ENCODE measurements at regions not wholly inside any gene's neighbourhood (a gene's known extent, or its start where the extent isn't known, plus 50 kb on each side); places are given as distances from the start of the nearest gene placed in this dataset.

DNA sequence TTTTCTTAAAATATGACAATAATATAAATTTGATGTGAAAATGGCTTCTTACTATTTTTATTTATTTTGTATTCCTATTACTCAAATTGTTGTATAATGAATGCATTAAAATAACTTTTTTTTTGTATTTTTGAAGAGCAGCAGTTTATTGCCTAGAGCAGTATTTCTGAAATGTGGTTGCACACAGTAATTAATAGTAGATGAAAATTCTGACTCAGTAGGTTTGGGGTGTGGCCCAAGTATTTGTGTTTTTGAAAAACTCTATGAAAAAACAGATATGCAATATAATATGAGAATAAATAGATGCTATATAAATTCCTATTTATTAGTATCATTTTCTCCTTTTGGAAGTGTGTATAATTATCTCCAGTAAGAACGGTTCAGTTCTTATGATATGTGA, 2225.3 kb upstream of the C9orf72 start:
- H3K9me3 Mint-ChIP-seq (ENCODE audit: unreplicated experiment), result no peaks in the 10 kb centered on the region
- TF ChIP-seq, protein P1, sequence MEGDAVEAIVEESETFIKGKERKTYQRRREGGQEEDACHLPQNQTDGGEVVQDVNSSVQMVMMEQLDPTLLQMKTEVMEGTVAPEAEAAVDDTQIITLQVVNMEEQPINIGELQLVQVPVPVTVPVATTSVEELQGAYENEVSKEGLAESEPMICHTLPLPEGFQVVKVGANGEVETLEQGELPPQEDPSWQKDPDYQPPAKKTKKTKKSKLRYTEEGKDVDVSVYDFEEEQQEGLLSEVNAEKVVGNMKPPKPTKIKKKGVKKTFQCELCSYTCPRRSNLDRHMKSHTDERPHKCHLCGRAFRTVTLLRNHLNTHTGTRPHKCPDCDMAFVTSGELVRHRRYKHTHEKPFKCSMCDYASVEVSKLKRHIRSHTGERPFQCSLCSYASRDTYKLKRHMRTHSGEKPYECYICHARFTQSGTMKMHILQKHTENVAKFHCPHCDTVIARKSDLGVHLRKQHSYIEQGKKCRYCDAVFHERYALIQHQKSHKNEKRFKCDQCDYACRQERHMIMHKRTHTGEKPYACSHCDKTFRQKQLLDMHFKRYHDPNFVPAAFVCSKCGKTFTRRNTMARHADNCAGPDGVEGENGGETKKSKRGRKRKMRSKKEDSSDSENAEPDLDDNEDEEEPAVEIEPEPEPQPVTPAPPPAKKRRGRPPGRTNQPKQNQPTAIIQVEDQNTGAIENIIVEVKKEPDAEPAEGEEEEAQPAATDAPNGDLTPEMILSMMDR (IDR thresholded peaks at IDR 0.05; ENCODE audit: partially characterized antibody, unreplicated experiment), result no peak
- H3K4me1 Mint-ChIP-seq (ENCODE audit: low read depth, unreplicated experiment), result peaks cover 2% of the 10 kb centered on the region
- no peaks in the 10 kb centered on the region for H3K27me3 Mint-ChIP-seq (ENCODE audit: unreplicated experiment)
- no peaks in the 10 kb centered on the region for H3K36me3 Mint-ChIP-seq (ENCODE audit: unreplicated experiment)
- no peak overlapping the region for H3K27ac Mint-ChIP-seq (ENCODE audit: unreplicated experiment)
- DNase-seq, result no peak
- no peak overlapping the region for H3K4me3 Mint-ChIP-seq (ENCODE audit: unreplicated experiment)

DNA sequence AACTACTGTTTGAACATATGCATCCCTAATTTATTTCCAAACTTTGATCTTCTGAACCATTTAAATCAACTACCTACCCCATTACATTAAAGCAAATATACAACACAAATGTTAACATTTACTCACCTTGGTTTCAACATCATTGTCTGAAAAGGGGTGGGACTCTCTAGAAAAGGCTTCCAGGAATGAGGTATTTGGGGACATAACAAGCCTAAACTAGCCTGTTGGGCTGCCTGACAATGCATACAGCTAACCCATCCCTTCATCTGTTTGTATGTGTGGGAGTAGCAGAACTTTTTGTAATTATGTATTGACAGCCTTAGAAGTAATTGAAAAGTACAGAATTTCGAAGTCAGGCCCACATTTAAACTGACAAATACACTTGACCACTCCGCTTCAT, 2225.9 kb upstream of the C9orf72 start:
- TF ChIP-seq, protein P1 (IDR thresholded peaks at IDR 0.05; ENCODE audit: partially characterized antibody, unreplicated experiment), result no peak

DNA sequence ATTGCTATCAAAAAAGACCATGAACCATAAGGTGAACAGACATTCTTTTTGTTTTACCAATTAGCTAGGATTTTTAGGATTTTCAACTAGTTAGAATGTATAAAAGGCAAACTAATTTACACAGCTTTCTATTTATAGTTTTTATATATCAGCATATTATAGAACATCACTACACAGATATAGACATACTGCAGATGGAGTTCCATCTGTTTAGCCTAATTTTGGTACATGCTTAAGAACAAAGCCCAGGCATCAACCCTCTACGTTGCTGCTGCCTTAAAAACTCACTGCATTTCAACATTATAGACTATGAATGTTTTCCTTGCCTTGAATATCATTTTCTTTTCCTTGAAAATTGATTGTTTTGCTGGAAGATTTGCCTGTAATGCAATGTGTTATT, 2227.5 kb upstream of the C9orf72 start:
- Mint-ChIP-seq H3K27ac (ENCODE audit: unreplicated experiment) (no peak overlapping the region), H3K27me3 (ENCODE audit: unreplicated experiment) (no peaks in the 10 kb centered on the region), H3K9me3 (ENCODE audit: unreplicated experiment) (no peaks in the 10 kb centered on the region), H3K36me3 (ENCODE audit: unreplicated experiment) (no peaks in the 10 kb centered on the region), H3K4me3 (ENCODE audit: unreplicated experiment) (no peak overlapping the region), H3K4me1 (ENCODE audit: low read depth, unreplicated experiment) (peaks cover 2% of the 10 kb centered on the region)
- TF ChIP-seq, protein P1 (IDR thresholded peaks at IDR 0.05; ENCODE audit: partially characterized antibody, unreplicated experiment), result no peak
- no peak for DNase-seq

More for the DNA sequence above, 2225.9 kb upstream of the C9orf72 start:
- peaks cover 2% of the 10 kb centered on the region for H3K4me1 Mint-ChIP-seq (ENCODE audit: low read depth, unreplicated experiment)
- no peaks in the 10 kb centered on the region for H3K9me3 Mint-ChIP-seq (ENCODE audit: unreplicated experiment)
- H3K36me3 Mint-ChIP-seq (ENCODE audit: unreplicated experiment), result no peaks in the 10 kb centered on the region
- H3K27me3 Mint-ChIP-seq (ENCODE audit: unreplicated experiment), result no peaks in the 10 kb centered on the region
- H3K27ac Mint-ChIP-seq (ENCODE audit: unreplicated experiment), result no peak overlapping the region
- H3K4me3 Mint-ChIP-seq (ENCODE audit: unreplicated experiment), result no peak overlapping the region
- no peak for DNase-seq

DNA sequence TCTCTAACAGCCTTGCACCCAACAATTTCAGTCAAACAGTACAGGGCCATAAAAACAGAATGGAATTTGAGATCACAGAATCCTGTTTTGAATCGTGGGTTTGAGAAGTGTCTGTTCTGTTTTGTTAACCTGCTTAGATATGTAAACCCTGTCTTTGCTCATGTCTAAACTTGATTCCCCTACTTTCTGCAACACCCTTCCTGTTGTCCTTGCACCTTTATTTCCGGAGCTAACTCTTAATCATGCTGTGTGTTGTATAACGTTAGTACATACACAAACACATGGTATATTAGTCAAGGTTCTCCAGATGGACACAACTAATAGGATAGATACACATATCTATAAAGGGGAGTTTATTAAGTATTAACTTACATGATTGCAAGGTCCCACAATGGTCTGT, 2229.2 kb upstream of the C9orf72 start:
- no peaks in the 10 kb centered on the region for H3K27me3 Mint-ChIP-seq (ENCODE audit: unreplicated experiment)
- H3K27ac Mint-ChIP-seq (ENCODE audit: unreplicated experiment), result no peak overlapping the region
- H3K36me3 Mint-ChIP-seq (ENCODE audit: unreplicated experiment), result no peaks in the 10 kb centered on the region
- no peak for DNase-seq
- H3K4me1 Mint-ChIP-seq (ENCODE audit: low read depth, unreplicated experiment), result peaks cover 2% of the 10 kb centered on the region
- peaks cover 1% of the 10 kb centered on the region for H3K9me3 Mint-ChIP-seq (ENCODE audit: unreplicated experiment)
- no peak overlapping the region for H3K4me3 Mint-ChIP-seq (ENCODE audit: unreplicated experiment)
- TF ChIP-seq, protein P1 (IDR thresholded peaks at IDR 0.05; ENCODE audit: partially characterized antibody, unreplicated experiment), result no peak

DNA sequence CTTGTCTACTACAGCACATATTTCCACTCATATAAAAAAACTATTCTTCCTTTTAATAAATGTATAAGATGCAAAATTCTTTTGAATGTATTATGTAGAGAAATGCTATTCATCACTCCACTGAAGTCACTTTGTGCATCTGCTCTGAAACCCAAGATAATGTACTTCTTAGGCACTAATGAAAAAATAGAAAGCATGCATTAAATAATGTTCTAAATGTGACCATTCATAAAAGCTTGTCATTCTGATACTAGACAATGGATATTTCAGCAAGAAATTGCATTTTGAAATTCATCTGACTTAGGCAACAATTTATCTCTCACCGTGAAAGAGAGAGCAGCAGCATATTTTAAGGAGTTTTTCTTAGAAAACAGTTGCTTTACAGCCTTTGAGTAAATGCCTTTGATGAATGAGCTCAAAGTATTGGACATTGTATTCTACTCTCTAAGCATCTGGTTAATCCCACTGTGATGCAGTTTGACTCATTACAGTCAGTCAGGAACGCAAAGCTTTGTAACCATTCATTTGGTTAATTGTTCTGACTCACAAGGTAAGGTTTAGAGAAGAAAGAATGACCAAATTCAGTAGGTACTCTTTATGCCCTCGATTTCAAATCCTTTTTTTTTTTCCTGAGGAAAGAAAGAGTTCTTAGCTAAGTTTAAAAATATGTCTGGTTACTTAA, 2233.8 kb upstream of the C9orf72 start:
- DNase-seq, result no peak
- Mint-ChIP-seq H3K27ac (ENCODE audit: unreplicated experiment) (no peak overlapping the region), H3K9me3 (ENCODE audit: unreplicated experiment) (peaks cover 10% of the 10 kb centered on the region), H3K4me3 (ENCODE audit: unreplicated experiment) (no peak overlapping the region), H3K27me3 (ENCODE audit: unreplicated experiment) (no peaks in the 10 kb centered on the region), H3K36me3 (ENCODE audit: unreplicated experiment) (peaks cover 10% of the 10 kb centered on the region), H3K4me1 (ENCODE audit: low read depth, unreplicated experiment) (no peaks in the 10 kb centered on the region)
- TF ChIP-seq, protein P1 (IDR thresholded peaks at IDR 0.05; ENCODE audit: partially characterized antibody, unreplicated experiment), result no peak
